ENCODE measurements at regions not wholly inside any gene's neighbourhood (a gene's known extent, or its start where the extent isn't known, plus 50 kb on each side); places are given as distances from the start of the nearest gene placed in this dataset.

DNA sequence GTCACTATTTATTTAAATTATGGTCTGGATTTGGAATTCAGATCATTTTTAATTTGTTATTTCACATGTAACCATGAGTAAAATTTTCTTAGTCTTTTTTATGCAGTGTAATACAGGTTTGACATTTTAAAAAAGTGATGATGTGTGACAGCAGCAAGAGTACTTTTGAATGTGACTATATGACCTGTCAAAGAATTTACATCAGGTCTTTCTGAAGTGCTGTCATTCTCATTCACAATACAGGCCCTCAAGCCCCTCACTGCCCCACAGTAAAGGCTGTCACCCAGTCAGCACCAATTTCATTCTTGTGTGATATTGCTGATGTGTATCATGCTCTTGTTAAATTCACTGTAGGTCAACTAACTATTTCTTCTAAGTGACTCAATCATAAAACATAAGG is 364.2 kb downstream of the NUP35 start:
- no peak for TF ChIP-seq CTCF (IDR thresholded peaks at IDR 0.05; ENCODE audit: low read depth, low read length)
- Histone ChIP-seq H3K27ac (ENCODE audit: low read depth, low read length) (no peak overlapping the region), H3K4me3 (ENCODE audit: low read depth, low read length) (no peak overlapping the region), H3K27me3 (ENCODE audit: control insufficient read depth, insufficient read depth, low read length) (no peaks in the 10 kb centered on the region), H3K9me3 (ENCODE audit: control insufficient read depth, insufficient read depth, low read length) (peaks cover 7% of the 10 kb centered on the region; the same call in 1 of the 2 replicates)
- DNase-seq (ENCODE audit: low read depth, low spot score) = no peak
- POLR2A ChIA-PET = no interaction called here
- CTCF ChIA-PET = no interaction called here

DNA sequence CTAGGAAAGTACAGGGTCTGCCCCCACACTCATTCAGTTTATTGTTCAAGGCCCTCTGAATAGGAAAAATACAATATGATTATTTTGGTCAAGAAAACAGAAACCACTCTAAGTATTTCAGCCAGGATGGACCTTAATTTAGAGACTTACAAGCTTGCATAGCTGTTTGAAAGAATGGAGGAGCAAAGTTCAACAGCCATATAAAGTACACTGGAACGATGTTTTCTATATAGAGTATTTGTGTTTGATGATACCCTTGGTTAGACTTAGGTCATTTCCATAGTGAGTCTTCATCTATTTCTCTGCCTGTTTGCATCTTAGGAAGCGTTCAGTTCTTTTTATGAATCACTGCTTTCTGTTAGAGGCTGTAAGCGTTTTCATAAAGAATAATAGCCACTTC is 366.2 kb downstream of the NUP35 start:
- ChIA-PET CTCF (no interaction called here), POLR2A (no interaction called here)
- TF ChIP-seq CTCF (IDR thresholded peaks at IDR 0.05; ENCODE audit: low read depth, low read length) = no peak
- no peaks in the 10 kb centered on the region for H3K27me3 ChIP-seq (ENCODE audit: control insufficient read depth, insufficient read depth, low read length)
- no peak for DNase-seq (ENCODE audit: low read depth, low spot score)
- peaks cover 7% of the 10 kb centered on the region; the same call in 1 of the 2 replicates for H3K9me3 ChIP-seq (ENCODE audit: control insufficient read depth, insufficient read depth, low read length)
- H3K4me3 ChIP-seq (ENCODE audit: low read depth, low read length) = no peak overlapping the region
- H3K27ac ChIP-seq (ENCODE audit: low read depth, low read length) = no peak overlapping the region

DNA sequence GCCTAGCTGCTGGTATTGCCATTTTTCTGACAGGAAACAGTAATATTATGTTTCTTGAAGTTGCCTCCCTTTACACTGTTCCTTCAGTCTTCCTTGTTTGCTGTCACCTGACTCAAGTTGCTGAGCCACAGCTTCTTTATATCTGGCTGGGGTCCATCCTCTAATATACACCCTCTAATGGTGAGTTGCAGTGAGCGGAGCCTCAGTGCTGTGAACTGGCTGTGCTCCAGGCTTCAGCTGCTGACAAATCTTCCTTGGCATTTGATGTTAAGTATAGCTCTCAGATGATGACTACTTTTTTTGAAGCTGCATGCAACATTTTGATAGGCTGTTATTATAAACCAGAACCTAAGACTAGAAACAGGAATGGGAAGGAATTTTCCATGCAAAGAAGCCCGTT is 366.7 kb downstream of the NUP35 start:
- no peak for TF ChIP-seq CTCF (IDR thresholded peaks at IDR 0.05; ENCODE audit: low read depth, low read length)
- CTCF ChIA-PET = no interaction called here
- peaks cover 7% of the 10 kb centered on the region; the same call in 1 of the 2 replicates for H3K9me3 ChIP-seq (ENCODE audit: control insufficient read depth, insufficient read depth, low read length)
- no peaks in the 10 kb centered on the region for H3K27me3 ChIP-seq (ENCODE audit: control insufficient read depth, insufficient read depth, low read length)
- H3K4me3 ChIP-seq (ENCODE audit: low read depth, low read length) = no peak overlapping the region
- POLR2A ChIA-PET = no interaction called here
- no peak overlapping the region for H3K27ac ChIP-seq (ENCODE audit: low read depth, low read length)
- DNase-seq (ENCODE audit: low read depth, low spot score) = no peak

DNA sequence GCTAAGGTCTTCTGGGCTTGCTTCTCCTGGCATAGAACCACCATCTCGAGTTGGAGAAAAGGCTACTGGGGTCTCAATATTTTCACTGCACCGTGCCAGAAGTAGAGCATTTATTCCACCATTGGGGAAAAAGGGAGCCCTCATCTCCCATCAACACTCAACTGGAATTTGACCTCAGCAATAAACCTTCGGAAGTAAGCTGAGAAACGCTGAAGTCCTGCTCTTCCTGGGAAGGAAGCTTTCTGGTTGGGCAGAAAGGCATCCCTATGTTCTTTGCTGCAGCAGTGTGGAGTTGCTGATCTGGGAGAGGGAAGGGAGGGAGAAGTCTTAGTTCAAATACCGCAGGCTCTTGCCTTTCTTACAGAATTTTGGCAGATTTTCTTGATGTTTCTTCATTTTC is 368.8 kb downstream of the NUP35 start:
- Histone ChIP-seq H3K9me3 (ENCODE audit: control insufficient read depth, insufficient read depth, low read length) (peaks cover 7% of the 10 kb centered on the region; the same call in 1 of the 2 replicates), H3K27me3 (ENCODE audit: control insufficient read depth, insufficient read depth, low read length) (no peaks in the 10 kb centered on the region), H3K4me3 (ENCODE audit: low read depth, low read length) (no peak overlapping the region), H3K27ac (ENCODE audit: low read depth, low read length) (no peak overlapping the region)
- ChIA-PET POLR2A (no interaction called here), CTCF (no interaction called here)
- DNase-seq (ENCODE audit: low read depth, low spot score) = no peak
- TF ChIP-seq CTCF (IDR thresholded peaks at IDR 0.05; ENCODE audit: low read depth, low read length) = no peak

DNA sequence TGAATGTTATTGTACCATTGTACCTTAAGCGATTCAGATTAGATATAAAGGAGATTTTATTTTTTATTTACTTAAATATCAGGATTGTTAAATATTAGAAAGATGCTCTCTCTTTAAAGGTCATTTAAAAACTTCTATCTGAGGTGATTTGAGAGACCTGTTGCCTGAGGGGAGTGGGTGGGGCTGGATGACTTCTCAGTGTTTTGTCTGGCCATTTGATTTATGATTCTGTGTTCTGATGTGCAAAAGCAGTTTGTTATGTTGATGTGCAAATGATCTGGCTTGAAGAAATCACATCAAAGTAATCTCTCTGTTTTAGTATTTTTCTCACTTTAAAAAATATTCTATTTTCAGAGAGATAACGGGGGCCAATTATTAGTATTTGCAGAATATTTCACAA is 370.8 kb downstream of the NUP35 start:
- Histone ChIP-seq H3K27me3 (ENCODE audit: control insufficient read depth, insufficient read depth, low read length) (no peaks in the 10 kb centered on the region), H3K9me3 (ENCODE audit: control insufficient read depth, insufficient read depth, low read length) (peaks cover 7% of the 10 kb centered on the region; the same call in 1 of the 2 replicates), H3K27ac (ENCODE audit: low read depth, low read length) (no peak overlapping the region), H3K4me3 (ENCODE audit: low read depth, low read length) (no peak overlapping the region)
- DNase-seq (ENCODE audit: low read depth, low spot score) = no peak
- ChIA-PET POLR2A (no interaction called here), CTCF (no interaction called here)
- TF ChIP-seq CTCF (IDR thresholded peaks at IDR 0.05; ENCODE audit: low read depth, low read length) = no peak
